HCT116 (cell line): ENCODE measurements at regions not wholly inside any gene's neighbourhood (a gene's known extent, or its start where the extent isn't known, plus 50 kb on each side); places are given as distances from the start of the nearest gene placed in this dataset.
"Not testable (repeated sequence)": the region's sequence is repeated elsewhere in the genome, so short reads cannot be mapped to it uniquely, and the experiment has no call there.

Experiments
- ATAC-seq: fragments of 200-7000 bp; cut with Tn5 transposase; 2 replicates; pipeline ENCODE4 v1.9.1; 2020; ENCODE audit warnings: mild to moderate bottlenecking, moderate library complexity
- BruUV-seq: library from RNA; stranded (reverse); fragments of 400-500 nt; replicated peaks from 2 replicates; lab custom pipeline; 2021; lab: Mats Ljungman, UMichigan
- CTCF ChIA-PET: fragments of 300-600 bp; sonication (Branson Sonifier 250); formaldehyde crosslinking; loops from one replicate; lab custom pipeline; 2021; ENCODE audit warnings: antibody characterized with exemption; lab: Charles Lee
- POLR2A ChIA-PET: fragments of 300-600, 350-600 bp; sonication (Branson Sonifier 250); formaldehyde crosslinking; loops from one replicate; lab custom pipeline; 2021; ENCODE audit warnings: antibody characterized with exemption; lab: Charles Lee
- RAD21 ChIA-PET, 2 experiments: fragments of 300-600 bp; sonication (Branson Sonifier 250); formaldehyde crosslinking; loops; one replicate each; lab custom pipeline; 2023; ENCODE audit warnings: low total read pairs in 2 of 2; ENCODE audit not compliant: uncharacterized antibody in 2 of 2, unreplicated experiment in 2 of 2, low non-redundant PET in 1 of 2; lab: Charles Lee
- DNase-seq: peaks from one replicate; pipeline ENCODE4 v3.0.0-alpha.2; 2010; ENCODE audit warnings: low read depth, low spot score
- H2AFZ ChIP-seq: fragments of 200-600 bp; shearing (Covaris generic), sonication (generic); 2 replicates; pipeline ENCODE4 v1.6.1; 2017; ENCODE audit warnings: low read depth, mixed run types, mixed read lengths, antibody characterized with exemption, low read length; ENCODE audit not compliant: poor library complexity, severe bottlenecking
- H3K27ac ChIP-seq: 2 replicates; pipeline ENCODE4 v1.5.1; 2012; ENCODE audit warnings: low read depth, low read length
- H3K27me3 ChIP-seq: fragments of 200-600 bp; sonication (generic); 2 replicates; pipeline ENCODE4 v1.6.1; 2016; ENCODE audit warnings: mixed run types, low read length, mixed read lengths; ENCODE audit not compliant: insufficient read depth
- H3K36me3 ChIP-seq, 2 experiments: fragments of 200-500 bp in 1 of 2; fragments of 200-600 bp in 1 of 2; sonication (Bioruptor generic) in 1 of 2; sonication (generic) in 1 of 2; 2 replicates each; pipeline versions ENCODE4 v1.5.1 to v1.6.1; 2014 to 2016; ENCODE audit warnings: low read length in 2 of 2, inconsistent platforms in 1 of 2, mixed read lengths in 1 of 2, mixed run types in 1 of 2; ENCODE audit not compliant: insufficient read depth in 2 of 2, control insufficient read depth in 1 of 2
- H3K4me1 ChIP-seq, 2 experiments: fragments of 200-600 bp in 1 of 2; sonication (generic) in 1 of 2; 2 replicates each; pipeline versions ENCODE4 v1.5.1 to v1.6.1; 2012 to 2017; ENCODE audit warnings: low read length in 2 of 2, inconsistent platforms in 1 of 2, mild to moderate bottlenecking in 1 of 2, mixed read lengths in 1 of 2, mixed run types in 1 of 2, moderate library complexity in 1 of 2; ENCODE audit not compliant: insufficient read depth in 2 of 2, control insufficient read depth in 1 of 2
- H3K4me2 ChIP-seq: fragments of 200-600 bp; sonication (generic); 2 replicates; pipeline ENCODE4 v1.6.1; 2017; ENCODE audit warnings: mixed run types, low read length, mixed read lengths
- H3K4me3 ChIP-seq, 2 experiments: fragments of 200-600 bp in 1 of 2; sonication (generic) in 1 of 2; replicated peaks in 1 of 2; 2 replicates each; pipeline ENCODE4 v1.5.1; 2011 to 2016; ENCODE audit warnings: low read length in 2 of 2, control low read depth in 1 of 2, low read depth in 1 of 2, mild to moderate bottlenecking in 1 of 2, mixed read lengths in 1 of 2, mixed run types in 1 of 2
- H3K79me2 ChIP-seq: fragments of 200-600 bp; sonication (generic); 2 replicates; pipeline ENCODE4 v1.6.1; 2017; ENCODE audit warnings: mild to moderate bottlenecking, mixed run types, low read length, moderate library complexity, mixed read lengths; ENCODE audit not compliant: insufficient read depth
- H3K9ac ChIP-seq: fragments of 200-600 bp; sonication (generic); 2 replicates; pipeline ENCODE4 v1.6.1; 2016; ENCODE audit warnings: low read length, mixed read lengths
- H3K9me2 ChIP-seq: fragments of 200-600 bp; sonication (generic), shearing (Covaris generic); 2 replicates; pipeline ENCODE4 v1.6.1; 2017; ENCODE audit warnings: mixed run types, mild to moderate bottlenecking, moderate library complexity; ENCODE audit not compliant: insufficient read depth
- H3K9me3 ChIP-seq, 2 experiments: fragments of 200-500 bp in 1 of 2; fragments of 200-600 bp in 1 of 2; sonication (Bioruptor generic) in 1 of 2; sonication (generic) in 1 of 2; 2 replicates each; pipeline ENCODE4 v1.6.1; 2014 to 2017; ENCODE audit warnings: low read length in 2 of 2, mixed read lengths in 2 of 2, inconsistent platforms in 1 of 2, low read depth in 1 of 2, mild to moderate bottlenecking in 1 of 2, mixed run types in 1 of 2, moderate library complexity in 1 of 2; ENCODE audit not compliant: control insufficient read depth in 1 of 2, insufficient read depth in 1 of 2
- H4K20me1 ChIP-seq: fragments of 200-600 bp; sonication (generic), shearing (Covaris generic); 2 replicates; pipeline ENCODE4 v1.6.1; 2017; ENCODE audit warnings: mixed run types, mild to moderate bottlenecking, moderate library complexity; ENCODE audit not compliant: insufficient read depth
- ATF3 ChIP-seq: IDR thresholded peaks from 2 replicates; pipeline ENCODE4 v1.6.1; 2012
- CEBPB ChIP-seq: IDR thresholded peaks from 2 replicates; pipeline ENCODE4 v1.6.1; 2012; ENCODE audit warnings: low read depth
- EGR1 ChIP-seq: IDR thresholded peaks from 2 replicates; pipeline ENCODE4 v1.6.1; 2012; ENCODE audit warnings: low read depth
- ELF1 ChIP-seq: IDR thresholded peaks from 2 replicates; pipeline ENCODE4 v1.6.1; 2012; ENCODE audit warnings: low read depth, borderline replicate concordance
- EZH2 ChIP-seq: fragments of 200-600 bp; sonication (generic); IDR thresholded peaks from 2 replicates; pipeline ENCODE4 v1.6.1; 2017; ENCODE audit warnings: antibody characterized with exemption, mixed run types
- POLR2AphosphoS5 ChIP-seq: IDR thresholded peaks from 2 replicates; pipeline ENCODE4 v1.6.1; 2011; ENCODE audit warnings: mild to moderate bottlenecking, low read depth, low read length, moderate library complexity
- RAD21 ChIP-seq: IDR thresholded peaks from 2 replicates; pipeline ENCODE4 v1.6.1; 2012; ENCODE audit warnings: low read depth, mild to moderate bottlenecking
- TCF7L2 ChIP-seq: IDR thresholded peaks from 2 replicates; pipeline ENCODE4 v1.7.0; 2011; ENCODE audit warnings: borderline replicate concordance, inconsistent platforms; ENCODE audit not compliant: insufficient read depth, insufficient read length; ENCODE audit errors: extremely low read depth
- ZNF274 ChIP-seq: fragments of 200-500 bp; sonication (Bioruptor generic); IDR thresholded peaks from 2 replicates; pipeline ENCODE4 v1.6.1; 2014; ENCODE audit warnings: mild to moderate bottlenecking, low read depth, low read length, inconsistent platforms
- intact Hi-C: fragments of 100-400 bp; cut with micrococcal nuclease; formaldehyde crosslinking; loops from 2 replicates; pipeline ENCODE4 v1.10.0; 2022

GRCh38 chr13:55654243-55654642 is 1486.5 kb upstream of the PRR20A start:
- H3K4me1 ChIP-seq, result no peaks in the 10 kb centered on the region
- ChIA-PET RAD21 (no interaction called here), POLR2A (no interaction called here), CTCF (no interaction called here)
- no peak overlapping the region for H2AFZ ChIP-seq
- ATAC-seq, result no peak
- H3K4me2 ChIP-seq, result no peak overlapping the region
- H3K9ac ChIP-seq, result no peak overlapping the region
- H3K9me2 ChIP-seq, result no peaks in the 10 kb centered on the region
- 0 out of 4 replicates have a peak, but pooled peaks cover 0 to 3% of the 10 kb centered on the region in 2 experiments for H3K9me3 ChIP-seq
- no peak for TF ChIP-seq POLR2AphosphoS5
- TF ChIP-seq ZNF274, result no peak
- no peak for TF ChIP-seq CEBPB
- no peak for TF ChIP-seq TCF7L2
- TF ChIP-seq EZH2, result no peak
- no peak for TF ChIP-seq RAD21
- TF ChIP-seq EGR1, result no peak
- no peak for TF ChIP-seq ELF1
- TF ChIP-seq ATF3, result no peak
- no peaks in the 10 kb centered on the region for H4K20me1 ChIP-seq
- H3K27me3 ChIP-seq, result no peaks in the 10 kb centered on the region
- no TSS peak for BruUV-seq
- no peak overlapping the region for H3K27ac ChIP-seq
- no peaks in the 10 kb centered on the region for H3K36me3 ChIP-seq
- intact Hi-C loops, result no loop called here
- no peak overlapping the region for H3K4me3 ChIP-seq
- H3K79me2 ChIP-seq, result no peaks in the 10 kb centered on the region
- DNase-seq, result no peak

GRCh38 chr13:55660264-55660663 is 1480.5 kb upstream of the PRR20A start:
- H3K9me3 ChIP-seq, DNase-seq, H3K36me3 ChIP-seq, H3K79me2 ChIP-seq, RAD21 ChIA-PET, H2AFZ ChIP-seq, H3K9ac ChIP-seq, H3K9me2 ChIP-seq, intact Hi-C loops, H3K4me2 ChIP-seq, CTCF ChIA-PET, POLR2A ChIA-PET, H3K27ac ChIP-seq, BruUV-seq, H3K4me1 ChIP-seq, ATAC-seq, H3K27me3 ChIP-seq, H3K4me3 ChIP-seq, H4K20me1 ChIP-seq: not testable (repeated sequence)
